Right cardiac atrium (tissue), 5 donors: ENCODE measurements at regions not wholly inside any gene's neighbourhood (a gene's known extent, or its start where the extent isn't known, plus 50 kb on each side); places are given as distances from the start of the nearest gene placed in this dataset.

Experiments
- ATAC-seq, 2 donors: fragments of 200-7000 bp; cut with Tn5 transposase; one replicate each; pipeline versions ENCODE4 v1.8.0 to v1.9.1; 2020; ENCODE audit warnings: moderate library complexity in 2 of 2, mild to moderate bottlenecking in 1 of 2
- DNase-seq, 3 donors: peaks; one replicate each; pipeline ENCODE4 v3.0.0-alpha.2; 2020
- H3K27ac ChIP-seq: one replicate; pipeline ENCODE4 v1.5.1; 2013; ENCODE audit warnings: mild to moderate bottlenecking, low read length, control low read depth, moderate library complexity
- H3K27me3 ChIP-seq: one replicate; pipeline ENCODE4 v1.6.1; 2013; ENCODE audit not compliant: control insufficient read depth, insufficient read depth
- H3K4me1 ChIP-seq: one replicate; pipeline ENCODE4 v1.6.1; 2013; ENCODE audit warnings: low read length; ENCODE audit not compliant: control insufficient read depth, insufficient read depth
- H3K4me3 ChIP-seq: one replicate; pipeline ENCODE4 v1.5.1; 2013; ENCODE audit warnings: low read length, control low read depth
- H3K9me3 ChIP-seq: one replicate; pipeline ENCODE4 v1.6.1; 2013; ENCODE audit warnings: low read length; ENCODE audit not compliant: control insufficient read depth
- WGBS: extraction: QIAGEN DNeasy Blood & Tissue Kit; methylation state at CpG from one replicate; pipeline ENCODE4 v1.1.7; 2013; 5-methylcytosine and 5-hydroxymethylcytosine counted together
- intact Hi-C, 4 donors: fragments of 100-400 bp; cut with DNase I; formaldehyde crosslinking; loops; one replicate each; pipeline versions ENCODE4 v1.11.0 to v1.14.0; 2022 to 2023
- donor health status: healthy with polysubstance abuse.
- donor health status: DM: no; HTN: yes; CAD: no.
- donor health status: DM: no; HTN: no; CAD: no.
- donor health status: DM: no; HTN: yes; CAD: no; lungs with severe emphysema.
- donor health status: DM: yes; HTN: yes; CAD: no.

- intact Hi-C loops, result no loop called here
- H3K4me3 ChIP-seq, result no peak overlapping the region
- no peak overlapping the region for H3K27ac ChIP-seq
- no peak for DNase-seq
- H3K9me3 ChIP-seq, result no peaks in the 10 kb centered on the region
- no peaks in the 10 kb centered on the region for H3K27me3 ChIP-seq
- no peaks in the 10 kb centered on the region for H3K4me1 ChIP-seq
- no peak for ATAC-seq
- 93% methylated on average over 2 of the region's 2 CpGs for WGBS
These were observed 50.6 kb upstream of the IL6 start for GRCh38 chr7:22676385-22676784.

GRCh38 chr7:22675917-22676343 is 51.1 kb upstream of the IL6 start:
- Histone ChIP-seq H3K27me3 (no peaks in the 10 kb centered on the region), H3K4me1 (no peaks in the 10 kb centered on the region), H3K9me3 (no peaks in the 10 kb centered on the region), H3K4me3 (no peak overlapping the region), H3K27ac (no peak overlapping the region)
- DNase-seq (no peak), ATAC-seq (peak in 1 of 2 donors; percentile 54)
- intact Hi-C loops, result no loop called here
- 81% methylated on average over 2 of the region's 2 CpGs for WGBS

- H3K27ac ChIP-seq, result no peak overlapping the region
- intact Hi-C loops, result no loop called here
- ATAC-seq (peak; percentile 24 to 58), DNase-seq (no peak)
- H3K4me3 ChIP-seq, result no peak overlapping the region
- no peaks in the 10 kb centered on the region for H3K27me3 ChIP-seq
- no peaks in the 10 kb centered on the region for H3K4me1 ChIP-seq
- 75% methylated on average over 5 of the region's 5 CpGs for WGBS
- H3K9me3 ChIP-seq, result no peaks in the 10 kb centered on the region
These were observed 51.6 kb upstream of the IL6 start for GRCh38 chr7:22675421-22675820.

DNA sequence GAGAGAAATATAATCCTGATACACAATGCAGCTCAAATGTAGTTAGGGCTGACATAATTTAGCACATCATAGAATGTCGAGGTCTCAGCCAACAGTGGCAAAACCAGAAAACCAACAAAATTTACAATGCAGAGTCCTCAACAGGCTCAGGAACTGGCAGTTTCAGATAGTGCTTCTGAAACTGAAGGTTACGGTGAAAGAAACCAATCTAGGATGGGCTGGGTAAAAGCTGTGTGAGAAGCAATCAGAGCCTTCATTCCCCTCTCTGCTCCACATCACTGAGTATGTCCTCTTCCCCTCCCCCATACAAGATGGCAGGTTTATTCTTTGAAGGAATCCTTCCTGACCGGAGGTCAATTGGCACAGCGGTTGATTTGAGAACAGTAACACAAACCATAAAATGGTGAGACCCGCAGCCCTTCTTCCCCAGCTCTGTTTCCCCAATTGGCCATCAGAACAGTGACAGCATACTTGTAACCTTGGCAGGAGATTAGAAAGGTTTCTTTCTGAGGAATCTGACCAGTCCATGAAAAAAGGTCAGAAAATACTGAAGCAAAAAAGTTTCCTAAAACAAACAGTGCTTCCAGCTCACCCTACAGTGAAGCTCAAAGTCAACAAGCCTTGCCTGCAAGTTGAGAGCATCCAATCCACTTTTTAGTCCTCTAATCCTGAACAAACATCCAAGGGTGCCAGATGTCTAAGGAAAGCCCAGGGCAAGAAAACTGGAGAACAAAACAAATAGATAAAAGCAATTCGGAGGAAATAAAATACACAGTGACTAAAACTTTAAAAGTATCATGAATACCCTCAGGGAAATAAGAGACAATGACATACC is 53.9 kb upstream of the IL6 start:
- Histone ChIP-seq H3K27me3 (no peaks in the 10 kb centered on the region), H3K9me3 (no peaks in the 10 kb centered on the region), H3K4me1 (no peaks in the 10 kb centered on the region), H3K4me3 (no peak overlapping the region), H3K27ac (no peak overlapping the region)
- WGBS, result 55% methylated on average over 6 of the region's 6 CpGs
- ATAC-seq (no peak), DNase-seq (no peak)
- intact Hi-C loops, result no loop called here

DNA sequence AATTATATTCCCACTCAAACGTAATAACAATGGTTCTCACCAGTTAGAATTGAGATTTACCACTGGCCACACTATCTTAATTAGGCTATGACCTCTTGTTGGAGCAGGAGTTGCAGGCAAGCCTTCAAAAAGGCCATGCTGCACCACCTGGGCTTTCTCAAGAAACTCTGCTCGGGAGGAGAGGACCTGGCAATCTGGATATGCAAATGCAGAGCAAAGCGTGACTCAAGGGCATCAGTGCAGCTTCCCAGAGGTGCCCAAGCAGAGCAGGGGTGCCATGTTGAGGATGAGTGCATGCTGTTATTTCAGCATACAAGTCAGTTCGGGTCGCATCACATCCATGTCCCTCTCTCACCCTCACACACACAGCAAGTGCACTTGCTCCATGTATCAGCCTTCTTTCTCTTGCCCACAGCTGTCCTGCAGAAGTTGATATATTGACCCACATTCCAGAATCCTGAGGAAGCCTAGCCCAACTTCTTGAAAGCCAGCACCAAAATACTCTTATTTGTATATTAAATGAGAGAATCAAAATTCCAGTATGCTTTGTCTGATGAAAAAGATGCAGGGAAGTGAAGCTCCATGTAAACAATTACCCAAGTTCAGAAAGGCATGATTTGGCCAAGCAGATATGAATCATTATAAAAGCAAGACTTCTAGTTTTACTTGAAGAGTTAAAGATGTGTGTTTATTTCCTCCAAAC is 55.7 kb upstream of the IL6 start:
- DNase-seq, result no peak
- Histone ChIP-seq H3K9me3 (no peaks in the 10 kb centered on the region), H3K4me3 (no peak overlapping the region), H3K27ac (no peak overlapping the region), H3K27me3 (no peaks in the 10 kb centered on the region), H3K4me1 (no peaks in the 10 kb centered on the region)
- intact Hi-C loops, result no loop called here
- 87% methylated on average over 5 of the region's 5 CpGs for WGBS
- ATAC-seq, result no peak

- intact Hi-C loops, result no loop called here
- H3K4me1 ChIP-seq, result no peaks in the 10 kb centered on the region
- no peak overlapping the region for H3K27ac ChIP-seq
- no peaks in the 10 kb centered on the region for H3K27me3 ChIP-seq
- WGBS, result 89% methylated on average over 1 of the region's 1 CpG
- H3K9me3 ChIP-seq, result no peaks in the 10 kb centered on the region
- no peak for ATAC-seq
- no peak for DNase-seq
- H3K4me3 ChIP-seq, result no peak overlapping the region
These were observed 56.6 kb upstream of the IL6 start for GRCh38 chr7:22670422-22670815.

- Histone ChIP-seq H3K4me1 (no peaks in the 10 kb centered on the region), H3K4me3 (no peak overlapping the region), H3K27me3 (no peaks in the 10 kb centered on the region), H3K27ac (no peak overlapping the region), H3K9me3 (no peaks in the 10 kb centered on the region)
- DNase-seq, result no peak
- ATAC-seq, result no peak
- intact Hi-C loops, result no loop called here
- WGBS, result 75% methylated on average over 5 of the region's 5 CpGs
These were observed 57.1 kb upstream of the IL6 start for GRCh38 chr7:22669692-22670421.

GRCh38 chr7:22668971-22669401 is 58.0 kb upstream of the IL6 start:
- no peak for DNase-seq
- H3K27ac ChIP-seq, result no peak overlapping the region
- H3K4me3 ChIP-seq, result no peak overlapping the region
- ATAC-seq, result no peak
- H3K27me3 ChIP-seq, result no peaks in the 10 kb centered on the region
- 91% methylated on average over 3 of the region's 3 CpGs for WGBS
- intact Hi-C loops, result no loop called here
- H3K9me3 ChIP-seq, result no peaks in the 10 kb centered on the region
- no peaks in the 10 kb centered on the region for H3K4me1 ChIP-seq

GRCh38 chr7:22667562-22668239 is 59.3 kb upstream of the IL6 start:
- intact Hi-C loops, result no loop called here
- H3K4me3 ChIP-seq, result no peak overlapping the region
- 71% methylated on average over 2 of the region's 2 CpGs for WGBS

GRCh38 chr7:22667187-22667561 is 59.8 kb upstream of the IL6 start:
- Histone ChIP-seq H3K27ac (no peak overlapping the region), H3K27me3 (no peaks in the 10 kb centered on the region), H3K4me1 (no peaks in the 10 kb centered on the region), H3K9me3 (no peaks in the 10 kb centered on the region), H3K4me3 (no peak overlapping the region)
- no peak for ATAC-seq
- no peak for DNase-seq
- 94% methylated on average over 13 of the region's 13 CpGs for WGBS
- intact Hi-C loops, result no loop called here

More at GRCh38 chr7:22667562-22668239, 59.3 kb upstream of the IL6 start:
- Histone ChIP-seq H3K9me3 (no peaks in the 10 kb centered on the region), H3K27ac (no peak overlapping the region), H3K27me3 (no peaks in the 10 kb centered on the region), H3K4me1 (no peaks in the 10 kb centered on the region)
- DNase-seq (no peak), ATAC-seq (no peak)
